ENCODE measurements at regions not wholly inside any gene's neighbourhood (a gene's known extent, or its start where the extent isn't known, plus 50 kb on each side); places are given as distances from the start of the nearest gene placed in this dataset.
"Not testable (repeated sequence)": the region's sequence is repeated elsewhere in the genome, so short reads cannot be mapped to it uniquely, and the experiment has no call there.

- intact Hi-C loops (cut with DNase I): no loop called here
- Histone ChIP-seq H3K27ac (no peak overlapping the region), H3K4me1 (no peaks in the 10 kb centered on the region), H3K4me3 (no peak overlapping the region), H3K36me3 (no peaks in the 10 kb centered on the region), H3K27me3 (peaks cover 22% of the 10 kb centered on the region), H3K9me3 (no peaks in the 10 kb centered on the region)
- ATAC-seq: no peak
- TF ChIP-seq CTCF (IDR thresholded peaks at IDR 0.05): no peak
- DNase-seq: peak; percentile 32
Measured at GRCh38 chr13:112159575-112160547, 92.9 kb downstream of the SOX1 start.

DNA sequence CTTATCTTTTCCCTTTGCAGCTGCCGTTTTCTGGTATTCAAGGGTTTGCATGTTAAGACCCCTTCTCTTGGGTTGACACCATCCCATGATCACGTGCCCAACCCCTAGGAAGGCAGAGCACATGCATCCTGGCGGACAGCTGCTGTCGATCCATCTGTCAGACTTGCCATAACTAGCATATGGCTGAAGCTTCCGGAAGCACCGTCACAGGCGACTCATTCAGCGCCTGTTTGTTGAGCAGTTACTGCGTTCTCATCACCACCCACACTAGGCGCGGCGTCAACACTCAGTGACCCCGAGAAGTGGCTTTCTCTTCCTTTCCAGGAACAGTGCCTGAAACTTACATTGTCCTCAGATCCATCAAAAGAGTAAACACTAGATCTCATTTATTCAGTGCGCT is 93.6 kb downstream of the SOX1 start:
- H3K9me3 ChIP-seq: no peaks in the 10 kb centered on the region
- no peaks in the 10 kb centered on the region for H3K36me3 ChIP-seq
- H3K4me3 ChIP-seq: no peak overlapping the region
- peak; percentile 37 for DNase-seq
- no peaks in the 10 kb centered on the region for H3K4me1 ChIP-seq
- H3K27me3 ChIP-seq: peaks cover 22% of the 10 kb centered on the region
- no peak for ATAC-seq
- TF ChIP-seq CTCF (IDR thresholded peaks at IDR 0.05): no peak
- no peak overlapping the region for H3K27ac ChIP-seq
- intact Hi-C loops (cut with DNase I): no loop called here

DNA sequence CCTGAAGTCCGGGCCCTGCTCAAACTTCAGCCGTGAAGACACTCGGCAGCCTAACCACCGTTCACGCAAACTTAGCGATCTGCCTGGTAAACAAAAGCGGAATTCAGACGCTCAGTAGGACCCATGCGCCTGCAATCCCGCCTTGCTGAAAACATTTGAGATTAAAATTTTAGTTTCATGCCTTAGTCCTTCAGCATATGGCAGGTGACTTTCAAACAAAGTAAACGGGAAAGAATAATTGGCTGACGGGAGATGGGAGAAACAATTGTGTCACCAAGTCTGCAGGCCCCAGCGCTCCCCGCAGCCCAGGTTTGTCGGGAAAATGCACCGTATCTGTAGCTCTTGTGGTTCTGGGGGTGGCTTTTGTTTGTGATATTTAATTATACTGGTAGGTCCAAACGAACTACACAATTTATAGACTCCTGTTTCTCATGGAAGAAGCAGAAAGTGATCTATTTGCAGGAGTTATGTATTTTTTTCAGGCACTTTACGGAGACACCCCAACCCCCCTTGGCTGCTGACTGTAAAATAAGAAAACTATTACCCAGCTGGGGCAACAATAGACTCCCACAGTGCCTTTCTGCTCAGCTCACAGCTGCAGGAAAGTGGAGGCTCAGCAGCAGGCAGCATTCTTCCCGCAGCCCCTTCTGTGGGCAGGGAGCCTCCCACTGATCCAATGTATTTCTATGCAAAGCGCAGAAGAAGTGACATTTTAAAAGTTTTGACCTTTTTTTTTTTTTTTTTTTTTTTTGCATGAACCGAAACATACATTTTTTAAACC is 94.8 kb downstream of the SOX1 start:
- DNase-seq (peak; percentile 22), ATAC-seq (no peak)
- intact Hi-C loops (cut with DNase I): no loop called here
- Histone ChIP-seq H3K27ac (no peak overlapping the region), H3K4me1 (no peaks in the 10 kb centered on the region), H3K36me3 (no peaks in the 10 kb centered on the region), H3K27me3 (peaks cover 29% of the 10 kb centered on the region), H3K4me3 (no peak overlapping the region), H3K9me3 (no peaks in the 10 kb centered on the region)
- no peak for TF ChIP-seq CTCF (IDR thresholded peaks at IDR 0.05)

- intact Hi-C loops (cut with DNase I); H3K27ac ChIP-seq; H3K4me1 ChIP-seq; H3K4me3 ChIP-seq; H3K36me3 ChIP-seq; H3K9me3 ChIP-seq; ATAC-seq: not testable (repeated sequence)
- DNase-seq: peak; percentile 28
- peaks cover 29% of the 10 kb centered on the region for H3K27me3 ChIP-seq
Measured at GRCh38 chr13:112163691-112164660, 97.0 kb downstream of the SOX1 start.

- intact Hi-C loops (cut with DNase I): no loop called here
- Histone ChIP-seq H3K4me1 (no peaks in the 10 kb centered on the region), H3K36me3 (no peaks in the 10 kb centered on the region), H3K27ac (no peak overlapping the region), H3K4me3 (no peak overlapping the region), H3K27me3 (peaks cover 20% of the 10 kb centered on the region), H3K9me3 (no peaks in the 10 kb centered on the region)
- no peak for TF ChIP-seq CTCF (IDR thresholded peaks at IDR 0.05)
- ATAC-seq: no peak
- DNase-seq: peak; percentile 29
Measured at GRCh38 chr13:112165712-112166111, 98.8 kb downstream of the SOX1 start.

All from upper lobe of right lung (tissue), 1 donor.